ENCODE measurements at regions not wholly inside any gene's neighbourhood (a gene's known extent, or its start where the extent isn't known, plus 50 kb on each side); places are given as distances from the start of the nearest gene placed in this dataset.

GRCh38 chr2:100653449-100654035 is 90.7 kb downstream of the PDCL3 start:
- Histone ChIP-seq H3K27ac (ENCODE audit: low read depth, low read length, poor library complexity, severe bottlenecking) (no peak overlapping the region), H3K9me2 (ENCODE audit: low read depth, low read length) (no peaks in the 10 kb centered on the region), H3K9ac (ENCODE audit: low read length) (no peak overlapping the region), H3K4me1 (ENCODE audit: insufficient read depth, low read length, severe bottlenecking) (no peaks in the 10 kb centered on the region), H3K36me3 (ENCODE audit: insufficient read depth, low read length) (no peaks in the 10 kb centered on the region), H3K27me3 (ENCODE audit: insufficient read depth, low read length) (peaks cover 4% of the 10 kb centered on the region; the same call in 1 of the 2 replicates), H2AFZ (ENCODE audit: low read length) (no peak overlapping the region), H3K4me3 (ENCODE audit: low read depth, low read length, poor library complexity, severe bottlenecking) (no peak overlapping the region), H3K9me3 (ENCODE audit: low read length) (no peaks in the 10 kb centered on the region), H3F3A (ENCODE audit: insufficient read depth, low read length) (no peaks in the 10 kb centered on the region), H3K4me2 (ENCODE audit: low read length) (no peak overlapping the region), H3K79me2 (ENCODE audit: insufficient read depth, low read length) (no peaks in the 10 kb centered on the region), H4K20me1 (ENCODE audit: insufficient read depth, low read length) (no peaks in the 10 kb centered on the region)
- no peak for TF ChIP-seq CTCF (IDR thresholded peaks at IDR 0.05; ENCODE audit: low read length)
- no peak for TF ChIP-seq EZH2 (IDR thresholded peaks at IDR 0.05; ENCODE audit: borderline replicate concordance, low read length)

- H2AFZ ChIP-seq (ENCODE audit: low read length) = no peak overlapping the region
- TF ChIP-seq CTCF (IDR thresholded peaks at IDR 0.05; ENCODE audit: low read length) (no peak), EZH2 (IDR thresholded peaks at IDR 0.05; ENCODE audit: borderline replicate concordance, low read length) (no peak)
- no peak overlapping the region for H3K4me2 ChIP-seq (ENCODE audit: low read length)
Observed at GRCh38 chr2:100654611-100655010, 91.8 kb downstream of the PDCL3 start.

GRCh38 chr2:100655446-100655845 is 92.7 kb downstream of the PDCL3 start:
- H3K36me3 ChIP-seq (ENCODE audit: insufficient read depth, low read length) = no peaks in the 10 kb centered on the region
- H3K27me3 ChIP-seq (ENCODE audit: insufficient read depth, low read length) = peaks cover 4% of the 10 kb centered on the region; the same call in 1 of the 2 replicates
- no peaks in the 10 kb centered on the region for H3K9me3 ChIP-seq (ENCODE audit: low read length)
- no peak overlapping the region for H2AFZ ChIP-seq (ENCODE audit: low read length)
- no peaks in the 10 kb centered on the region for H3F3A ChIP-seq (ENCODE audit: insufficient read depth, low read length)
- H3K4me3 ChIP-seq (ENCODE audit: low read depth, low read length, poor library complexity, severe bottlenecking) = no peak overlapping the region
- H3K79me2 ChIP-seq (ENCODE audit: insufficient read depth, low read length) = no peaks in the 10 kb centered on the region
- TF ChIP-seq EZH2 (IDR thresholded peaks at IDR 0.05; ENCODE audit: borderline replicate concordance, low read length) (no peak), CTCF (IDR thresholded peaks at IDR 0.05; ENCODE audit: low read length) (no peak)
- H3K4me1 ChIP-seq (ENCODE audit: insufficient read depth, low read length, severe bottlenecking) = no peaks in the 10 kb centered on the region
- H3K27ac ChIP-seq (ENCODE audit: low read depth, low read length, poor library complexity, severe bottlenecking) = no peak overlapping the region
- no peaks in the 10 kb centered on the region for H4K20me1 ChIP-seq (ENCODE audit: insufficient read depth, low read length)
- no peak overlapping the region for H3K4me2 ChIP-seq (ENCODE audit: low read length)
- H3K9me2 ChIP-seq (ENCODE audit: low read depth, low read length) = no peaks in the 10 kb centered on the region
- H3K9ac ChIP-seq (ENCODE audit: low read length) = no peak overlapping the region

More at GRCh38 chr2:100654611-100655010, 91.8 kb downstream of the PDCL3 start:
- Histone ChIP-seq H3K9me3 (ENCODE audit: low read length) (no peaks in the 10 kb centered on the region), H3K4me3 (ENCODE audit: low read depth, low read length, poor library complexity, severe bottlenecking) (no peak overlapping the region), H3K9me2 (ENCODE audit: low read depth, low read length) (no peaks in the 10 kb centered on the region), H3K27me3 (ENCODE audit: insufficient read depth, low read length) (peaks cover 4% of the 10 kb centered on the region; the same call in 1 of the 2 replicates), H3K27ac (ENCODE audit: low read depth, low read length, poor library complexity, severe bottlenecking) (no peak overlapping the region), H4K20me1 (ENCODE audit: insufficient read depth, low read length) (no peaks in the 10 kb centered on the region), H3K79me2 (ENCODE audit: insufficient read depth, low read length) (no peaks in the 10 kb centered on the region), H3K36me3 (ENCODE audit: insufficient read depth, low read length) (no peaks in the 10 kb centered on the region), H3K9ac (ENCODE audit: low read length) (no peak overlapping the region), H3K4me1 (ENCODE audit: insufficient read depth, low read length, severe bottlenecking) (no peaks in the 10 kb centered on the region), H3F3A (ENCODE audit: insufficient read depth, low read length) (no peaks in the 10 kb centered on the region)

Data from OCI-LY1 (cell line).